ENCODE measurements at regions not wholly inside any gene's neighbourhood (a gene's known extent, or its start where the extent isn't known, plus 50 kb on each side); places are given as distances from the start of the nearest gene placed in this dataset.

- Histone ChIP-seq H3K4me3 (ENCODE audit: insufficient read depth, low read depth, low read length) (no peak overlapping the region), H3K9me3 (ENCODE audit: control insufficient read depth, low read length) (no peaks in the 10 kb centered on the region), H3K27ac (ENCODE audit: insufficient read depth, low read depth, low read length, poor library complexity, severe bottlenecking) (no peak overlapping the region), H3K4me1 (ENCODE audit: control insufficient read depth, insufficient read depth, low read length) (no peaks in the 10 kb centered on the region), H3K36me3 (ENCODE audit: control insufficient read depth, insufficient read depth, low read length) (no peaks in the 10 kb centered on the region), H3K27me3 (ENCODE audit: control insufficient read depth, insufficient read depth, low read length, poor library complexity, severe bottlenecking) (no peaks in the 10 kb centered on the region)
- WGBS, 2 experiments, result 100% methylated on average over 1 of the region's 1 CpG; no CpG with 5 or more reads in 1 of the 2 experiments
Observed at GRCh38 chr2:17328161-17328560, 190.1 kb downstream of the RAD51AP2 start.

- Histone ChIP-seq H3K4me3 (ENCODE audit: insufficient read depth, low read depth, low read length) (no peak overlapping the region), H3K27ac (ENCODE audit: insufficient read depth, low read depth, low read length, poor library complexity, severe bottlenecking) (no peak overlapping the region), H3K9me3 (ENCODE audit: control insufficient read depth, low read length) (no peaks in the 10 kb centered on the region), H3K4me1 (ENCODE audit: control insufficient read depth, insufficient read depth, low read length) (no peaks in the 10 kb centered on the region), H3K27me3 (ENCODE audit: control insufficient read depth, insufficient read depth, low read length, poor library complexity, severe bottlenecking) (no peaks in the 10 kb centered on the region), H3K36me3 (ENCODE audit: control insufficient read depth, insufficient read depth, low read length) (no peaks in the 10 kb centered on the region)
- 81 to 86% methylated on average over 4 of the region's 4 CpGs for WGBS, 2 experiments
Observed at GRCh38 chr2:17327649-17328048, 190.6 kb downstream of the RAD51AP2 start.

- Histone ChIP-seq H3K27me3 (ENCODE audit: control insufficient read depth, insufficient read depth, low read length, poor library complexity, severe bottlenecking) (no peaks in the 10 kb centered on the region), H3K36me3 (ENCODE audit: control insufficient read depth, insufficient read depth, low read length) (no peaks in the 10 kb centered on the region), H3K4me3 (ENCODE audit: insufficient read depth, low read depth, low read length) (no peak overlapping the region), H3K4me1 (ENCODE audit: control insufficient read depth, insufficient read depth, low read length) (no peaks in the 10 kb centered on the region), H3K27ac (ENCODE audit: insufficient read depth, low read depth, low read length, poor library complexity, severe bottlenecking) (no peak overlapping the region), H3K9me3 (ENCODE audit: control insufficient read depth, low read length) (no peaks in the 10 kb centered on the region)
- 85 to 96% methylated on average over 2 of the region's 2 CpGs for WGBS, 2 experiments
Observed at GRCh38 chr2:17326717-17327116, 191.5 kb downstream of the RAD51AP2 start.

GRCh38 chr2:17323697-17324096 lies 194.5 kb downstream of the RAD51AP2 start:
- H3K4me3 ChIP-seq (ENCODE audit: insufficient read depth, low read depth, low read length), result no peak overlapping the region
- H3K36me3 ChIP-seq (ENCODE audit: control insufficient read depth, insufficient read depth, low read length), result no peaks in the 10 kb centered on the region
- no peaks in the 10 kb centered on the region for H3K27me3 ChIP-seq (ENCODE audit: control insufficient read depth, insufficient read depth, low read length, poor library complexity, severe bottlenecking)
- WGBS, 2 experiments, result 95 to 97% methylated on average over 4 to 5 of the region's 5 CpGs
- no peaks in the 10 kb centered on the region for H3K4me1 ChIP-seq (ENCODE audit: control insufficient read depth, insufficient read depth, low read length)
- H3K27ac ChIP-seq (ENCODE audit: insufficient read depth, low read depth, low read length, poor library complexity, severe bottlenecking), result no peak overlapping the region
- H3K9me3 ChIP-seq (ENCODE audit: control insufficient read depth, low read length), result no peaks in the 10 kb centered on the region

- no peaks in the 10 kb centered on the region for H3K9me3 ChIP-seq (ENCODE audit: control insufficient read depth, low read length)
- H3K36me3 ChIP-seq (ENCODE audit: control insufficient read depth, insufficient read depth, low read length), result no peaks in the 10 kb centered on the region
- H3K4me1 ChIP-seq (ENCODE audit: control insufficient read depth, insufficient read depth, low read length), result no peaks in the 10 kb centered on the region
- H3K27me3 ChIP-seq (ENCODE audit: control insufficient read depth, insufficient read depth, low read length, poor library complexity, severe bottlenecking), result no peaks in the 10 kb centered on the region
- WGBS, 2 experiments, result 90 to 94% methylated on average over 2 of the region's 2 CpGs
- no peak overlapping the region for H3K27ac ChIP-seq (ENCODE audit: insufficient read depth, low read depth, low read length, poor library complexity, severe bottlenecking)
- H3K4me3 ChIP-seq (ENCODE audit: insufficient read depth, low read depth, low read length), result no peak overlapping the region
Observed at GRCh38 chr2:17322461-17322860, 195.8 kb downstream of the RAD51AP2 start.

- H3K4me1 ChIP-seq (ENCODE audit: control insufficient read depth, insufficient read depth, low read length), result no peaks in the 10 kb centered on the region
- H3K36me3 ChIP-seq (ENCODE audit: control insufficient read depth, insufficient read depth, low read length), result no peaks in the 10 kb centered on the region
- no peak overlapping the region for H3K4me3 ChIP-seq (ENCODE audit: insufficient read depth, low read depth, low read length)
- H3K27ac ChIP-seq (ENCODE audit: insufficient read depth, low read depth, low read length, poor library complexity, severe bottlenecking), result no peak overlapping the region
- H3K9me3 ChIP-seq (ENCODE audit: control insufficient read depth, low read length), result no peaks in the 10 kb centered on the region
- no peaks in the 10 kb centered on the region for H3K27me3 ChIP-seq (ENCODE audit: control insufficient read depth, insufficient read depth, low read length, poor library complexity, severe bottlenecking)
Observed at GRCh38 chr2:17319090-17319489, 199.2 kb downstream of the RAD51AP2 start.

- WGBS, 2 experiments, result 89 to 95% methylated on average over 2 of the region's 2 CpGs
Observed at GRCh38 chr2:17318013-17318412, 200.2 kb downstream of the RAD51AP2 start.

GRCh38 chr2:17317439-17317976 lies 200.7 kb downstream of the RAD51AP2 start:
- H3K4me3 ChIP-seq (ENCODE audit: insufficient read depth, low read depth, low read length), result no peak overlapping the region
- WGBS, 2 experiments, result 90 to 91% methylated on average over 5 of the region's 5 CpGs
- H3K9me3 ChIP-seq (ENCODE audit: control insufficient read depth, low read length), result no peaks in the 10 kb centered on the region
- no peaks in the 10 kb centered on the region for H3K27me3 ChIP-seq (ENCODE audit: control insufficient read depth, insufficient read depth, low read length, poor library complexity, severe bottlenecking)
- H3K4me1 ChIP-seq (ENCODE audit: control insufficient read depth, insufficient read depth, low read length), result no peaks in the 10 kb centered on the region
- no peak overlapping the region for H3K27ac ChIP-seq (ENCODE audit: insufficient read depth, low read depth, low read length, poor library complexity, severe bottlenecking)
- H3K36me3 ChIP-seq (ENCODE audit: control insufficient read depth, insufficient read depth, low read length), result no peaks in the 10 kb centered on the region

More at GRCh38 chr2:17318013-17318412, 200.2 kb downstream of the RAD51AP2 start:
- Histone ChIP-seq H3K9me3 (ENCODE audit: control insufficient read depth, low read length) (no peaks in the 10 kb centered on the region), H3K4me3 (ENCODE audit: insufficient read depth, low read depth, low read length) (no peak overlapping the region), H3K36me3 (ENCODE audit: control insufficient read depth, insufficient read depth, low read length) (no peaks in the 10 kb centered on the region), H3K4me1 (ENCODE audit: control insufficient read depth, insufficient read depth, low read length) (no peaks in the 10 kb centered on the region), H3K27me3 (ENCODE audit: control insufficient read depth, insufficient read depth, low read length, poor library complexity, severe bottlenecking) (no peaks in the 10 kb centered on the region), H3K27ac (ENCODE audit: insufficient read depth, low read depth, low read length, poor library complexity, severe bottlenecking) (no peak overlapping the region)

- H3K4me3 ChIP-seq (ENCODE audit: insufficient read depth, low read depth, low read length), result no peak overlapping the region
- H3K27me3 ChIP-seq (ENCODE audit: control insufficient read depth, insufficient read depth, low read length, poor library complexity, severe bottlenecking), result no peaks in the 10 kb centered on the region
- no peak overlapping the region for H3K27ac ChIP-seq (ENCODE audit: insufficient read depth, low read depth, low read length, poor library complexity, severe bottlenecking)
- 91 to 96% methylated on average over 3 to 4 of the region's 4 CpGs for WGBS, 2 experiments
- H3K36me3 ChIP-seq (ENCODE audit: control insufficient read depth, insufficient read depth, low read length), result no peaks in the 10 kb centered on the region
- H3K4me1 ChIP-seq (ENCODE audit: control insufficient read depth, insufficient read depth, low read length), result no peaks in the 10 kb centered on the region
- no peaks in the 10 kb centered on the region for H3K9me3 ChIP-seq (ENCODE audit: control insufficient read depth, low read length)
Observed at GRCh38 chr2:17313261-17313660, 205.0 kb downstream of the RAD51AP2 start.

GRCh38 chr2:17311771-17312511 lies 206.3 kb downstream of the RAD51AP2 start:
- WGBS, 2 experiments, result 90 to 93% methylated on average over 1 of the region's 1 CpG
- no peak overlapping the region for H3K27ac ChIP-seq (ENCODE audit: insufficient read depth, low read depth, low read length, poor library complexity, severe bottlenecking)
- H3K36me3 ChIP-seq (ENCODE audit: control insufficient read depth, insufficient read depth, low read length), result no peaks in the 10 kb centered on the region
- no peaks in the 10 kb centered on the region for H3K4me1 ChIP-seq (ENCODE audit: control insufficient read depth, insufficient read depth, low read length)
- no peaks in the 10 kb centered on the region for H3K9me3 ChIP-seq (ENCODE audit: control insufficient read depth, low read length)
- no peaks in the 10 kb centered on the region for H3K27me3 ChIP-seq (ENCODE audit: control insufficient read depth, insufficient read depth, low read length, poor library complexity, severe bottlenecking)
- no peak overlapping the region for H3K4me3 ChIP-seq (ENCODE audit: insufficient read depth, low read depth, low read length)

Data from ectodermal cell (in vitro differentiated cells).